ENCODE measurements at regions not wholly inside any gene's neighbourhood (a gene's known extent, or its start where the extent isn't known, plus 50 kb on each side); places are given as distances from the start of the nearest gene placed in this dataset.

DNA sequence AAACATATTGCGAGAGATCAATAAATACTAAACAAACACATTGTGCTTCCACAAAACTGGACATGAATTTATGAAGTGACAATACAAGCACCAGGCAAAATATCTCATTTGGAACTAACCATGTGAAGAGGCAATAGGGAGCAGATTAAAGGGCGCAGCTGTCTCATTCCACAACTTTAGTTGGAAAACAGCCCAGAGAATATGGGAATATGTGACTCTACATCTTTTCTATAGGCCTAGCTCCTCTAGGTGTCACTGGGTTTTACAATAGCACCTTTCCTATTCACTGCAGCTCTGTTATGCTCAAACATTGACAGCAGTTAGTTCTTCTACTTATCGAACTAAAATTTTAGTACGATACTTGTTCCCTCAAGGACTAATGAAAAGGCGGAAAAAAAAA lies 866.3 kb upstream of the GBE1 start:
- TF ChIP-seq GATA2 (IDR thresholded peaks at IDR 0.05; ENCODE audit: low read depth, low read length) (no peak), GATA3 (IDR thresholded peaks at IDR 0.05; ENCODE audit: low read depth, low read length) (no peak)
